GM12892 (cell line): ENCODE measurements at regions not wholly inside any gene's neighbourhood (a gene's known extent, or its start where the extent isn't known, plus 50 kb on each side); places are given as distances from the start of the nearest gene placed in this dataset.

ENCODE experiments used
- POLR2A ChIP-seq: IDR thresholded peaks from 2 replicates; pipeline ENCODE4 v1.6.1; 2011; ENCODE audit warnings: low read depth, low read length, control low read depth
- POLR2AphosphoS5 ChIP-seq: IDR thresholded peaks from 2 replicates; pipeline ENCODE4 v1.6.1; 2011; ENCODE audit warnings: low read depth, low read length, control low read depth

DNA sequence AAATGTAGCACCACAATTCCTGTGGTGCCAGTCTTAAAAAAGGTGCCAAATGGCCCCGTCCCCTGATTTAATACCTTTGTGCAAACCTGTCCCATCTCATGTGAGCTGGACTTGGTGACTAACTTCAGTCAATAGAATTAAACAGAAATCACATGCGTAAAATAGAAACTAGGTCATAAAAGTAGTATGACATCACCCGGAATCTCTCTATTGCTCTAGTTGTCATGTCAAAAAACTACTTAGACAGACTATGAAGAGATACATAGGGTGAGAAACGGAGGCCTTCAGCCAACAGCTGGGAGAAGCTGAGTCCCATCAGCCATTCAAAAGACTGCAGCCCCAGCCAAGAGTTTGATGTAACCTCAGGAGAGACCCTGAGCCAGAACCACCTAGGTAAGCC, 293.5 kb upstream of the HS3ST1 start:
- no peak for TF ChIP-seq POLR2AphosphoS5
- TF ChIP-seq POLR2A: no peak
